ENCODE measurements at regions not wholly inside any gene's neighbourhood (a gene's known extent, or its start where the extent isn't known, plus 50 kb on each side); places are given as distances from the start of the nearest gene placed in this dataset.

DNA sequence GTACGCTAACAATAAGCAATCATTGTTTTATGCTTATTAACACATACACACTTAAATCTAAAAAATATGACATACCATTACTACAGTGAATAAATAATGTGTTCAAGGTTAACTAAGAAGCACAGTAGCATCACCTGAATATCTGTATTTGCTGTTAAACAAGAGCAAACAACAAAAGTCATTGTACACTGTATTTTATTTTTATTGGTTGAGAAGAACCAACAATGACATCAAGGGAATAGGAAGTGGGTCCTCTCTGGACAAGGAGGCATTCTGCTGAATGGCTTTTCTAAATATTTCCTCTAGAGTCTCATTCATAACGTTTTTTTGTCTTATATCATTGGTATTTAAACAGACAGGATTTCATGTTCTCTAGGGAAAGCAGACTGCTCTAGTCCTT lies 460.4 kb downstream of the CDH9 start:
- Histone ChIP-seq H3K4me3 (no peak overlapping the region), H3K27ac (ENCODE audit: low read depth in 1 of 2, low read length in 1 of 2) (no peak overlapping the region), H3K9ac (ENCODE audit: insufficient read depth in 1 of 2, low read length in 2 of 2) (no peak overlapping the region), H3K9me3 (ENCODE audit: control insufficient read depth in 4 of 4, insufficient read depth in 3 of 4, low read length in 3 of 4) (no peaks in the 10 kb centered on the region), H3K36me3 (ENCODE audit: control insufficient read depth in 4 of 4, insufficient read depth in 4 of 4, low read length in 4 of 4) (no peaks in the 10 kb centered on the region), H3K27me3 (ENCODE audit: control insufficient read depth in 3 of 3, insufficient read depth in 3 of 3, low read length in 2 of 3) (no peaks in the 10 kb centered on the region), H3K4me1 (ENCODE audit: control insufficient read depth in 5 of 5, insufficient read depth in 5 of 5, low read length in 5 of 5) (no peaks in the 10 kb centered on the region)
- WGBS, 2 donors = 44 to 49% methylated on average over 2 of the region's 2 CpGs
- ATAC-seq (ENCODE audit: insufficient read depth, low FRiP score) (no peak), DNase-seq (no peak)
- TF ChIP-seq, protein P1, sequence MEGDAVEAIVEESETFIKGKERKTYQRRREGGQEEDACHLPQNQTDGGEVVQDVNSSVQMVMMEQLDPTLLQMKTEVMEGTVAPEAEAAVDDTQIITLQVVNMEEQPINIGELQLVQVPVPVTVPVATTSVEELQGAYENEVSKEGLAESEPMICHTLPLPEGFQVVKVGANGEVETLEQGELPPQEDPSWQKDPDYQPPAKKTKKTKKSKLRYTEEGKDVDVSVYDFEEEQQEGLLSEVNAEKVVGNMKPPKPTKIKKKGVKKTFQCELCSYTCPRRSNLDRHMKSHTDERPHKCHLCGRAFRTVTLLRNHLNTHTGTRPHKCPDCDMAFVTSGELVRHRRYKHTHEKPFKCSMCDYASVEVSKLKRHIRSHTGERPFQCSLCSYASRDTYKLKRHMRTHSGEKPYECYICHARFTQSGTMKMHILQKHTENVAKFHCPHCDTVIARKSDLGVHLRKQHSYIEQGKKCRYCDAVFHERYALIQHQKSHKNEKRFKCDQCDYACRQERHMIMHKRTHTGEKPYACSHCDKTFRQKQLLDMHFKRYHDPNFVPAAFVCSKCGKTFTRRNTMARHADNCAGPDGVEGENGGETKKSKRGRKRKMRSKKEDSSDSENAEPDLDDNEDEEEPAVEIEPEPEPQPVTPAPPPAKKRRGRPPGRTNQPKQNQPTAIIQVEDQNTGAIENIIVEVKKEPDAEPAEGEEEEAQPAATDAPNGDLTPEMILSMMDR (IDR thresholded peaks at IDR 0.05; ENCODE audit: control extremely low read depth, extremely low read depth) = no peak

DNA sequence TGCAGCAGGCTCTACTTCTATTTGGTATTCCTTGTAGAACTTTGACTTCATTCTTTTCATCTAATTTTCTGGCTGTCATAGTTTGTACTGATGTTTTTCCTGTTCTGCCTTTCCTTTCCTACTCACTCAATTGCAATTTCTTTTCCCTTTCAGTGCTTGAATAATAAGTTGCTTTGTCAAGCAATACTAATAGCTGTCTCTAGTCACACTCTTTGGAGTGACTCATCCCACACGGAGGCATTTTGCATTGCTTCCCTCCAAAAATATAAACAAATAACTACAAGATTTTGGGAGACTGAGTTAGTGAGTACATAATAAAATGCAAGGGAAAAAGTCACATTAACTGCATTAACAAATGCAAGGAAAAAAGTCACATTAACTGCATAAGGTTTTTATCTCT lies 465.9 kb downstream of the CDH9 start:
- no peak overlapping the region for H3K4me3 ChIP-seq
- TF ChIP-seq, protein P1 (IDR thresholded peaks at IDR 0.05; ENCODE audit: control extremely low read depth, extremely low read depth) = no peak
- no peak overlapping the region for H3K9ac ChIP-seq (ENCODE audit: insufficient read depth in 1 of 2, low read length in 2 of 2)
- peaks cover 0 to 8% (median 0%) of the 10 kb centered on the region in 4 donors for H3K9me3 ChIP-seq (ENCODE audit: control insufficient read depth in 4 of 4, insufficient read depth in 3 of 4, low read length in 3 of 4)
- no peak overlapping the region for H3K27ac ChIP-seq (ENCODE audit: low read depth in 1 of 2, low read length in 1 of 2)
- no peak for ATAC-seq (ENCODE audit: insufficient read depth, low FRiP score)
- H3K4me1 ChIP-seq (ENCODE audit: control insufficient read depth in 5 of 5, insufficient read depth in 5 of 5, low read length in 5 of 5) = no peaks in the 10 kb centered on the region
- no peaks in the 10 kb centered on the region for H3K36me3 ChIP-seq (ENCODE audit: control insufficient read depth in 4 of 4, insufficient read depth in 4 of 4, low read length in 4 of 4)
- DNase-seq = no peak
- no peaks in the 10 kb centered on the region for H3K27me3 ChIP-seq (ENCODE audit: control insufficient read depth in 3 of 3, insufficient read depth in 3 of 3, low read length in 2 of 3)
- 44 to 54% methylated on average over 1 of the region's 1 CpG for WGBS, 2 donors

DNA sequence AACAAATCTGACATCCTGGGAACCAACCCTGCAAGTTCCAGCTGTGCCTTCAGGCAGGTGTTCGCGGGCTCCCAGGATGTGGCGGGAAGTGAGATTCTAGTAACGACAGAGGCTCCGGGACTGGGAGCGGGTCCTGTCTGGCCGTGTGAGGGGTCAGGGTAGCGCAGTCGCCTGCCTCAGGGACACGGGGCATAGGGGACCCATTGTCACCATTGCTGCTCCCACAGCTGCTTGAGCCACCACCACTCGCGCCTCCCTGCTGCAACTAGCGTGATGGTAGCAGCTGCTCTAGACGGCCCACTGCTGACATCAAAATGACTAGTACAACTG lies 468.5 kb downstream of the CDH9 start:
- H3K4me3 ChIP-seq = no peak overlapping the region
- no peaks in the 10 kb centered on the region for H3K36me3 ChIP-seq (ENCODE audit: control insufficient read depth in 4 of 4, insufficient read depth in 4 of 4, low read length in 4 of 4)
- H3K9me3 ChIP-seq (ENCODE audit: control insufficient read depth in 4 of 4, insufficient read depth in 3 of 4, low read length in 3 of 4) = peaks cover 0 to 8% (median 0%) of the 10 kb centered on the region in 4 donors
- WGBS, 2 donors = 95 to 98% methylated on average over 14 of the region's 14 CpGs
- DNase-seq (no peak), ATAC-seq (ENCODE audit: insufficient read depth, low FRiP score) (no peak)
- H3K4me1 ChIP-seq (ENCODE audit: control insufficient read depth in 5 of 5, insufficient read depth in 5 of 5, low read length in 5 of 5) = no peaks in the 10 kb centered on the region
- TF ChIP-seq, protein P1 (IDR thresholded peaks at IDR 0.05; ENCODE audit: control extremely low read depth, extremely low read depth) = no peak
- no peak overlapping the region for H3K9ac ChIP-seq (ENCODE audit: insufficient read depth in 1 of 2, low read length in 2 of 2)
- H3K27me3 ChIP-seq (ENCODE audit: control insufficient read depth in 3 of 3, insufficient read depth in 3 of 3, low read length in 2 of 3) = no peaks in the 10 kb centered on the region
- no peak overlapping the region for H3K27ac ChIP-seq (ENCODE audit: low read depth in 1 of 2, low read length in 1 of 2)

GRCh38 chr5:26569241-26569928 lies 469.0 kb downstream of the CDH9 start:
- H3K27ac ChIP-seq (ENCODE audit: low read depth in 1 of 2, low read length in 1 of 2) = no peak overlapping the region
- H3K4me3 ChIP-seq = no peak overlapping the region
- 93 to 94% methylated on average over 24 to 26 of the region's 26 CpGs for WGBS, 2 donors
- TF ChIP-seq, protein P1 (IDR thresholded peaks at IDR 0.05; ENCODE audit: control extremely low read depth, extremely low read depth) = no peak
- no peak for ATAC-seq (ENCODE audit: insufficient read depth, low FRiP score)
- H3K36me3 ChIP-seq (ENCODE audit: control insufficient read depth in 4 of 4, insufficient read depth in 4 of 4, low read length in 4 of 4) = no peaks in the 10 kb centered on the region
- no peak overlapping the region for H3K9ac ChIP-seq (ENCODE audit: insufficient read depth in 1 of 2, low read length in 2 of 2)
- no peaks in the 10 kb centered on the region for H3K27me3 ChIP-seq (ENCODE audit: control insufficient read depth in 3 of 3, insufficient read depth in 3 of 3, low read length in 2 of 3)
- no peaks in the 10 kb centered on the region for H3K4me1 ChIP-seq (ENCODE audit: control insufficient read depth in 5 of 5, insufficient read depth in 5 of 5, low read length in 5 of 5)
- H3K9me3 ChIP-seq (ENCODE audit: control insufficient read depth in 4 of 4, insufficient read depth in 3 of 4, low read length in 3 of 4) = peaks cover 0 to 8% (median 0%) of the 10 kb centered on the region in 4 donors
- DNase-seq = no peak
